ENCODE measurements at regions not wholly inside any gene's neighbourhood (a gene's known extent, or its start where the extent isn't known, plus 50 kb on each side); places are given as distances from the start of the nearest gene placed in this dataset.

DNA sequence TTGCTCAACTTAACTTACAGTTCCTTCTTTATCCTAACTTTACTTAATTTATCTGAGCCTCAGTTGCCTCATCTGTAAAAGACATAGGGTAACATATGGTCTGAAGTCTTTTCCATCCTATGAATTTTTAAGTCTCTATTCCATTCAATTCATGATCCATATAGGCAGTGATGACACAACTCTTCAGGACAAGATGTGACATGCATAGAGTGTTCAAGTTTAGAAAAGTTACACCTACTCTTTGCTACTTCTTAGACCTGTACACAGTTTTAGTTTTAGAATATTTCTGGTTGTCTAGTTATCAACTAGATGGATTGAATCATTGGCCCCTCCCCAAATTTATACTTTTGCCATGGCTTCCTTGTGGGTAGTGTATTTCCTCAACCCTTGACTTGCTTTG, 50.7 kb upstream of the ELL2 start:
- no peak for TF ChIP-seq RAD21 (conservative IDR thresholded peaks at IDR 0.05 in 1 of 2, IDR thresholded peaks at IDR 0.05 in 1 of 2)
- no peak for TF ChIP-seq CTCF (IDR thresholded peaks at IDR 0.05)

Measured in A549 (cell line).